ENCODE measurements at regions not wholly inside any gene's neighbourhood (a gene's known extent, or its start where the extent isn't known, plus 50 kb on each side); places are given as distances from the start of the nearest gene placed in this dataset.
"Not testable (repeated sequence)": the region's sequence is repeated elsewhere in the genome, so short reads cannot be mapped to it uniquely, and the experiment has no call there.

DNA sequence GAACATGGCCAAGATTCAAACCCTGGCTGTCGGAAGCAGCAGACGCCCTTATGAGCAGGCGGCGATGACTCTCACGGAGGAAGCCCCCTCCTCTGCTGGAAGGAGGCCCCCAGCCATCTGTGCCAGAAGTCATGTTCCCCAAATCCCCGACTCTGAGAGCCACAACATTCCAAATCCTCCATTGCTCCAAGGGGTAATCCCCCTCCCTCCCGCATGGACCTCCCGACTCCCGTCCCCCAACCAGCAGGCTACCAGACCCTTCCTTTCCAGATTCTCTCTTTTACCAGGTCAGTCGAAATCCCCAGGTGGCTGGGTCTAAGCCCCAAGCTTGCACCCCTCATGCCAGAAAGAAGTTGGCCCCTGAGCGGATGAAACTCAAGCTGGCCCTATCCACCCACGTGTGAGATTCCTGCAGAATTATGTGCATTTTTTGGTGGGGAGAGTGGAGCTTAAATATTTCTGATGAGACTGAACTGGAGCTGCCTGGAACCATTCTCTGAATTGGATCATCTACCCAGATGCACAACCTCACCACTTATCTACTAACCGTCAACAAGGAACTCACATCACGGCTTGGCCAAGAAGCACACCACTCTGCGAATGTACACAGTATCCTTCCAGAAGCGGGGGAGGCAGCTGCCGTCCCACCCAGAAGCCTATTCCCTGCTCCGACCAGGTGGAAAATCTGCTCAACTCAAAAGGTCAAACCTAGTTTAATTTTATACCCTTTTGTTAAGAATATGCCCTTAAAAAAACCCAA, 283.5 kb downstream of the C16orf95 start:
- DNase-seq (ENCODE audit: low read depth): no peak

DNA sequence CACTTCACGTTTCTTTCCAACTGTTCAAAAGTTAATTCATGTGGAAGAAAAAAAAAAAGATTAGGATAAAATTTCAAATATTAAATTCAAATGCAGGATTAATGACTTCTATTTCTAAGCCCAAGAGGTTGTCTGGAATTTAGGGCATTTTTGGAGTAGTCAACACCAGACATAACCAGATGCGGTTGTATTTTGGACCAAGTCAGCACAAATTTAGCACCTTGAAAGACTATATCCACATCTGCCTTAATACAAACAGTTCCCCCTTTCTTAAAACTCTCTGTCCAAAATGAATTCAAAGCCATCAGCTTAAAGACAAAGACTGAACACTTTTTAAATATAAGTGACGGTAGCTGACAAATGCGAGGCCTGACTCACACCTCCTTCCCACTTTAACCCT, 282.9 kb downstream of the C16orf95 start:
- no peak for DNase-seq (ENCODE audit: low read depth)

DNA sequence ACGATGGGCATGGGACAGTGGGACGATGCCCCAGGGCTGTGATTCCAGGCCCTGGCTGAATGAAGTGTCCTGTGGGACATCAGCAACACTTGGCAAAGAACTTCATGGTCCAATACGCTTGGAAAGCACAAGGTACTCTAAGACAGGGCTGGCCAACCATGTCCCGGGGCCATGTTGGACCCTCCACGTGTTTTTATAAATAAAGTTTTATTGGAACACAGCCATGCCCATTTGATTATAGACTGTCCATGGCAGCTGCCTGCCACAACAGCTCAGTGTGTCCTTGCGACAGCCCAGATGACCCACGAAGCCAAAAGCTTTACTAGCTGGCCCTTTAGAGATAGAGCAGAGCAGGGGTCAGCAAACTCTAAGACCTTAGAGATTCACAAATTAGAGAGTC, 282.1 kb downstream of the C16orf95 start:
- no peak for DNase-seq (ENCODE audit: low read depth)

DNA sequence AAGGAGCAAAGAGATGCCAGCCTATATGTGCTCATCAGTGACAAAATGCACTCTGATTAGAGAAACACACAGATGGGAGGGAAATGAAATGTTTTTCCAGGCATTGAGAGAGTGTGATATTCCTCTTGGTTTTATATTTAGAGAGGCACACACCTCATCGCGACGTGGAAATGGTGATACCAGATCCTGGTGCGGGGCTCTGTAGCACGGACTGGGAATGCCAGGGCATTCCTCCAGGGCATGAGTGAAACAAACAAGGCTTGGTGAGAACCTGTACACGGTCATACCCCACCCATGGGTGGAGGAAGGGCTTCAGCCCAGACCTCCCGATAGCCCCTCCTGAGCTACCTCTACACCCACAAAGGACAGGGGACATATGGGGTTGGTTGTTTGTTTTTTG, 280.2 kb downstream of the C16orf95 start:
- no peak for DNase-seq (ENCODE audit: low read depth)

DNA sequence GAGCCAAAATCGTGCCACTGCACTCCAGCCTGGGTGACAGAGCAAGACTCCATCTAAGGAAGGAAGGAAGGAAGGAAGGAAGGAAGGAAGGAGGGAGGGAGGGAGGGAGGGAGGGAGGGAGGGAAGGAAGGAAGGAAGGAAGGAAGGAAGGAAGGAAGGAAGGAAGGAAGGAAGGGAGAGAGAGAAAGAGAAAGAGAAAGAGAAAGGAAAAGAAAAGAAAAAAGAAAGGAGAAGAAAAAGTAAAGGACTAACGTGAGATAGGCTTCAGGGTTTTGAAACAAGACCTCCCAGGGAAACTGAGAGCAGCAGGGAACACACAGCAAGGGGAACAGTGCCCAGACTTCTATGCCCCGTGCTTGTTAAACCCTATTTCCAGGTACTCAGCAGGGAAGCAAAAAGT, 278.7 kb downstream of the C16orf95 start:
- DNase-seq (ENCODE audit: low read depth): not testable (repeated sequence)

DNA sequence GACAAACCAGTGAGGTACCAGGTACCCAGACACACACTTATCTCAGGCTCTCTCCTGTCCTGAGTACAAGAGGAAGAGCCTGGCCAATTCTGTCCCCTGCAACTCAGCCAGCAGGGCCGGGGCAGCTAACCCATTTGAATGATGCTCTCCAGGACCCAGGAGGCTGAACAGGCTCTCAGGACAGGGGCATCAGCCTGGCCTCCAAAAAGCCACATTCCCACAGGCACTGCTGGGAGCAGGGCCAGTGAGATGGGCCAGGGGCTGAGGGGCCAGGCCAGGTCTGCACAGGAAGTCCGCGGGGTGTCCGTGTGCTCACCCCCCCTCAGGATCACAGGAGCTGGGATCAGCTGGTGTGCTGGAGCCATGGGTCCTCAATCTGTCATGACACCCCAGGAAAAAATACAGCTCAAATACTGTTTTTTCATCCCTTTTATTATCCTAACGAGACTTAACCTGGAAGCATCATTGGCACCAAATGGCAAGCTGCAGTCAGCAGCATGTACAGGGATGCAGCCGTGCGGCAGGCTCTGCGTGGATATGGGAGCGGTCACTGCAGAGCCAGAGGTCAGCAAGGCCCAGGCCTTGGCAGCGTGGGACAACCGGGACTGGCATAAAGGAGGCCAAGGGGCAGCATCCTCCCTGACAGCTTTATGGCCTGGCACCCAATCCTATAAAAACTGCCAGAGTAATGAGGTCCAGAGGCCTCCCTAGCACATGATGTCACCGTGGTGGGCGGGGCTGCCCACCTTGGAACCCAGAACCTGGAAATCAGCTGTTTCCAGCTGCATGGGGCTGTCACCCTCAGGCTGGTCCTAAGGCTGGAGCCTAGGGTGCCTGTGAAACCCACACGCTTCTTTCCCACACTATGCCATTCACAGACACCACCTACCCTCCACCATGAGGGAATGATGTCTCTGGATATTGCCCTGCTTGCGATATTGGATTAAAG, 276.7 kb downstream of the C16orf95 start:
- DNase-seq (ENCODE audit: low read depth): no peak

GRCh38 chr16:87041286-87041685, 275.9 kb downstream of the C16orf95 start:
- DNase-seq (ENCODE audit: low read depth): no peak

DNA sequence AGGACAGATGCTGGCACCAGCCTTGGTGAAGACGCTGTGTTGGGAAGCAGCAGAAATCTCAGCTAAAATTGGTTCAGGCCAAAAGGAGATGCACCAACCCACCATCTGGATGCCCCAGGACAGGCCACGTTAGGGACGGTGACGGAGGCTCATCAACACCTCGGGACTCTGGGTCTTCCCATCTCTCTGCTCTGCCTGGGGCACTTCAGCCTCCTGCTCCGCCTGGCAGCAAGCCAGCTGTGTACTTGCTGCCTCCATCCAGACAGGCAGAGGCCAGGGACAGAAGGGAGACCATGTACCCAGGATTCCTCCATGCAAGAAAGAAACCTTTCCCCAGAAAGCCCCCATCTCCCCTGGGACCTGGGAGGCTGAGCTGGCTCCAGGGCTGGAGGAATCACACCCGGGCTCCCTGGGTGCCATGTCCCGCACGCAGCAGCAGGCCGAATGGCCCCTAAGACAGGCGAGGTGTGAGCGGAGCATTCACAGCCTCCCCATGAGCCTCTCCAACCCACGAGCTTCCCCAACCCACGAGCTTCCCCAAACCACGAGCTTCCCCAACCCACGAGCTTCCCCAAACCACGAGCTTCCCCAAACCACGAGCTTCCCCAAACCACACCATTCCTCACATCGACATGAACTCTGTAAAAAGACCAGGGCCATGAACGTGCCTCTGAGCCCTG, 274.5 kb downstream of the C16orf95 start:
- DNase-seq (ENCODE audit: low read depth): no peak

- no peak for DNase-seq (ENCODE audit: low read depth)
These were observed 273.8 kb downstream of the C16orf95 start for GRCh38 chr16:87043231-87044031.

DNA sequence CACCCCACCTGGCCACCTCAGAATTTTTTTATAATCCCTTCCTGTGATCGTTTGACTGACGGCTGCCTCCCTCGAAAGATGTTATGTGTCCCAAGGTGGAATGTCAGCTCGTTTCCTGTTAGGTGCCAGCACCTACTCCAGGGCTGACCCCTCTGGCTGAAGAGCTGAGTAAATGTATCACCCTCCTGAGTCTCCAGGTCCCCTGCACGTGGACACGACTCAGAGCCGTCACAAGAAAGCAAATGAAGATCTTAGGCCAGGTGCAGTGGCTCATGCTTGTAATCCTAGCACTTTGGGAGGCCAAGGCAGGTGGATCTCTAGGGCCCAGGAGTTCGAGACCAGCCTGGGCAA, 273.2 kb downstream of the C16orf95 start:
- DNase-seq (ENCODE audit: low read depth): no peak

DNA sequence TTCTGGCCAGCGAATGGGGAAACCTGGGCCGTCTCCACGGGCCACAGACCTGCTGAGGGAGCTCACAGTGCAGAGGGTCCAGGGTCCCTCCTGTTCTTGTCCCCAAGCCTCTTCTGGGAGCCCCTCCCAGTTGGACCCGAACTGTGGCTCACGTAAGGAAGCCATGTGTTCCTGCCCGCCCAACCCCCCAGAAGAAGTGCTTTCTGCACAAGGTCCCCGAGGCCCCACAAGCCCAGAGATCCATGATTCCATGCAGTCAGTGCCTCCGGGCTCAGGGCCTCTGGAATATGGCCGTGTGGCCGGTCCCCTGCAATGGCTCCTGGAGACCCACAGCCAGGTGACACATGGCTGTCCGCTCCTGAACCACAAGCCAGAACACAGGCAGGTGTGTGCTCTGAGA, 272.4 kb downstream of the C16orf95 start:
- DNase-seq (ENCODE audit: low read depth): no peak

GRCh38 chr16:87045466-87046216, 271.6 kb downstream of the C16orf95 start:
- DNase-seq (ENCODE audit: low read depth): no peak

GRCh38 chr16:87046235-87046634, 271.0 kb downstream of the C16orf95 start:
- DNase-seq (ENCODE audit: low read depth): no peak

GRCh38 chr16:87047221-87048037, 269.8 kb downstream of the C16orf95 start:
- DNase-seq (ENCODE audit: low read depth): no peak

GRCh38 chr16:87048038-87048729, 269.0 kb downstream of the C16orf95 start:
- DNase-seq (ENCODE audit: low read depth): no peak

DNA sequence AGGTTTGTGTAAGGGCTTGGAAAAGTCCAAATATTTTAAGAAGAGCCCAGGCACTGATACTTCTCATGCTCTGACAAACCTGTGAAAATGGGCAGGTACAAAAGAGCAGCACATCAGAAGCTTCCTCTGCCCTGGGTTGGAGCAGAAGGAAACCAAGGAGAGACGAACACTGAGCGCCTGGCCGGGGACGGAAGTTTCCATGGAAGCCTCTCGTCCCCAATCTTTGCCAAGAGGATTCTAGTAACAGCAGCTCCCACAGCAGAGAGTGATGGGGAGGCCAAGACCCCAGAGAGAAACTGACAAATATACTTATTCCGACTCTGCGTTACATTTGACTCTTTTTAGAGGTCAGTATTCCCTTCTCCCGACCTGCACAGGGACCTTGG, 268.5 kb downstream of the C16orf95 start:
- no peak for DNase-seq (ENCODE audit: low read depth)

DNA sequence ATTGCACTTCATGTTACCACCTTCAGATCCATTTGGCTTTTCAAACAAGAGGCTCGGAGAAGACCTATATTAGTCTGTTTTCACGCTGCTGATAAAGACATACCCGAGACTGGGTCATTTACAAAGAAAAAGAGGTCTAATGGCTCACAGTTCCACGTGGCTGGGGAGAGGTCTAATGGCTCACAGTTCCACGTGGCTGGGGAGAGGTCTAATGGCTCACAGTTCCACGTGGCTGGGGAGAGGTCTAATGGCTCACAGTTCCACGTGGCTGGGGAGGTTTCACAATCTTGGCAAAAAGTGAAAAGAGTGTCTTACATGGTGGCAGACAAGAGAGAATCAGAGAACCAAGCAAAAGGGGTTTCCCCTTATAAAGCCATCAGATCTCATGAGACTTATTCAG, 268.0 kb downstream of the C16orf95 start:
- DNase-seq (ENCODE audit: low read depth): not testable (repeated sequence)

DNA sequence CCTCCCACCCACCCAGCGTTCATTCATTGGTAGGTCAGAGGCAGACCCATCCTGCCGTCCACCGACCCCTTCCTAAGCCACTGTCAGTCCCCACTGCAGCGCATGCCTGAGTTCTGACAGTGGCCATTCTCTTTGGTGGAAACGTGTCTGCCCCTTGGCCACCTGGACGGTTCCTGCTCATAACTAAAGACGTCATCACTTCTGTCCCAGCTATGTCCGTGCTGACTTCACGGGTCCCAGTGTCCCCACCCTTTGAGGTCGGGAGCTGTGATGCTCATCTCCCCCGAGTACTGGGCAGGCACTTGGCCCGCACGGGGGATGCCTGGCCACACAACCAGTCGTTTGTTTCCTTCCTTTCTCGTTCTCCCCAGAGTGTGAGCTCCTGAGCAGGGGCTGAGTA, 267.1 kb downstream of the C16orf95 start:
- no peak for DNase-seq (ENCODE audit: low read depth)

- DNase-seq (ENCODE audit: low read depth): no peak
These were observed 265.5 kb downstream of the C16orf95 start for GRCh38 chr16:87051526-87052320.

Measured in stromal cell of bone marrow (primary cell).